TTC549 (cell line): ENCODE measurements at regions not wholly inside any gene's neighbourhood (a gene's known extent, or its start where the extent isn't known, plus 50 kb on each side); places are given as distances from the start of the nearest gene placed in this dataset.
"Not testable (repeated sequence)": the region's sequence is repeated elsewhere in the genome, so short reads cannot be mapped to it uniquely, and the experiment has no call there.

Experiments used
- FAIRE-seq: peaks from 2 replicates; lab custom pipeline; 2012; peaks lifted over from hg19 to GRCh38; lab: Jason Lieb, UNC

- no peak for FAIRE-seq
Observed at GRCh38 chr15:31605467-31605931, 278.9 kb downstream of the KLF13 start.

GRCh38 chr15:31606194-31606669, 279.6 kb downstream of the KLF13 start:
- no peak for FAIRE-seq

- FAIRE-seq = no peak
Observed at GRCh38 chr15:31606931-31607497, 280.4 kb downstream of the KLF13 start.

- FAIRE-seq = no peak
Observed at GRCh38 chr15:31607656-31608055, 281.0 kb downstream of the KLF13 start.

GRCh38 chr15:31609258-31609681, 282.6 kb downstream of the KLF13 start:
- FAIRE-seq = no peak

- FAIRE-seq = no peak
Observed at GRCh38 chr15:31609906-31610305, 283.3 kb downstream of the KLF13 start.

- no peak for FAIRE-seq
Observed at GRCh38 chr15:31615643-31616415, 289.2 kb downstream of the KLF13 start.

GRCh38 chr15:31623297-31623696, 296.7 kb downstream of the KLF13 start:
- FAIRE-seq = not testable (repeated sequence)

GRCh38 chr15:31624115-31624514, 297.5 kb downstream of the KLF13 start:
- not testable (repeated sequence) for FAIRE-seq

- not testable (repeated sequence) for FAIRE-seq
Observed at GRCh38 chr15:31635715-31636114, 309.1 kb downstream of the KLF13 start.

GRCh38 chr15:31636911-31637310, 310.3 kb downstream of the KLF13 start:
- not testable (repeated sequence) for FAIRE-seq

GRCh38 chr15:31643955-31644354, 317.3 kb downstream of the KLF13 start:
- FAIRE-seq = not testable (repeated sequence)

GRCh38 chr15:31644761-31645160, 318.1 kb downstream of the KLF13 start:
- not testable (repeated sequence) for FAIRE-seq

GRCh38 chr15:31647337-31647826, 320.7 kb downstream of the KLF13 start:
- not testable (repeated sequence) for FAIRE-seq

- FAIRE-seq = not testable (repeated sequence)
Observed at GRCh38 chr15:31649634-31650033, 323.0 kb downstream of the KLF13 start.

- FAIRE-seq = peak; percentile 77
Observed at GRCh38 chr15:31650055-31650701, 323.5 kb downstream of the KLF13 start.

GRCh38 chr15:31656915-31657314, 330.3 kb downstream of the KLF13 start:
- not testable (repeated sequence) for FAIRE-seq

GRCh38 chr15:31660816-31661215, 334.2 kb downstream of the KLF13 start:
- FAIRE-seq = no peak

- FAIRE-seq = not testable (repeated sequence)
Observed at GRCh38 chr15:31665732-31666131, 339.1 kb downstream of the KLF13 start.

GRCh38 chr15:31669158-31669908, 342.7 kb downstream of the KLF13 start:
- FAIRE-seq = not testable (repeated sequence)

GRCh38 chr15:31673263-31673662, 346.6 kb downstream of the KLF13 start:
- FAIRE-seq = not testable (repeated sequence)
